ENCODE measurements at regions not wholly inside any gene's neighbourhood (a gene's known extent, or its start where the extent isn't known, plus 50 kb on each side); places are given as distances from the start of the nearest gene placed in this dataset.

GRCh38 chr13:47114030-47114429 is 217.2 kb upstream of the HTR2A start:
- Histone ChIP-seq H3K27me3 (peaks cover 0 to 4% (median 0%) of the 10 kb centered on the region in 7 donors), H3K36me3 (no peaks in the 10 kb centered on the region), H3K27ac (no peak overlapping the region), H3K9me3 (no peaks in the 10 kb centered on the region), H3K4me1 (no peaks in the 10 kb centered on the region), H3K4me3 (no peak overlapping the region)
- intact Hi-C loops (cut with DNase I) = loop anchor here in 1 of 10 donors (5.0 kb wide), 1 partner anchor 37 kb away; no protein-coding TSS in a partner anchor
- no peak for TF ChIP-seq CTCF (IDR thresholded peaks at IDR 0.05)
- DNase-seq (no peak), ATAC-seq (no peak)
- WGBS, 2 donors = 86 to 88% methylated on average over 1 of the region's 1 CpG

- no peak for DNase-seq
- 56% methylated on average over 1 of the region's 1 CpG for WGBS, 2 donors
- no peak for ATAC-seq
Observed at GRCh38 chr13:47112903-47113299, 216.0 kb upstream of the HTR2A start.

GRCh38 chr13:47112205-47112902 is 215.5 kb upstream of the HTR2A start:
- peaks cover 0 to 2% (median 0%) of the 10 kb centered on the region in 7 donors for H3K27me3 ChIP-seq
- H3K4me3 ChIP-seq = no peak overlapping the region
- no peak for DNase-seq
- 81 to 83% methylated on average over 4 of the region's 4 CpGs for WGBS, 2 donors
- no peaks in the 10 kb centered on the region for H3K9me3 ChIP-seq
- intact Hi-C loops (cut with DNase I) = loop anchor here in 1 of 10 donors (5.0 kb wide), 1 partner anchor 35 kb away; no protein-coding TSS in a partner anchor
- TF ChIP-seq CTCF (IDR thresholded peaks at IDR 0.05) = no peak
- no peak for ATAC-seq
- no peaks in the 10 kb centered on the region for H3K4me1 ChIP-seq
- no peak overlapping the region for H3K27ac ChIP-seq
- no peaks in the 10 kb centered on the region for H3K36me3 ChIP-seq

More at GRCh38 chr13:47112903-47113299, 216.0 kb upstream of the HTR2A start:
- Histone ChIP-seq H3K4me1 (no peaks in the 10 kb centered on the region), H3K36me3 (no peaks in the 10 kb centered on the region), H3K9me3 (no peaks in the 10 kb centered on the region), H3K27ac (no peak overlapping the region), H3K4me3 (no peak overlapping the region), H3K27me3 (peaks cover 0 to 3% (median 0%) of the 10 kb centered on the region in 7 donors)
- intact Hi-C loops (cut with DNase I) = loop anchor here in 1 of 10 donors (5.0 kb wide), 1 partner anchor 36 kb away; no protein-coding TSS in a partner anchor
- no peak for TF ChIP-seq CTCF (IDR thresholded peaks at IDR 0.05)

GRCh38 chr13:47111499-47111898 is 214.6 kb upstream of the HTR2A start:
- H3K27me3 ChIP-seq = no peaks in the 10 kb centered on the region

More at GRCh38 chr13:47111499-47111898, 214.6 kb upstream of the HTR2A start:
- TF ChIP-seq CTCF (IDR thresholded peaks at IDR 0.05) = no peak
- Histone ChIP-seq H3K4me1 (no peaks in the 10 kb centered on the region), H3K27ac (no peak overlapping the region), H3K36me3 (no peaks in the 10 kb centered on the region), H3K9me3 (no peaks in the 10 kb centered on the region), H3K4me3 (no peak overlapping the region)
- DNase-seq (no peak), ATAC-seq (no peak)
- intact Hi-C loops (cut with DNase I) = loop anchor here in 1 of 10 donors (5.0 kb wide), 1 partner anchor 34 kb away; no protein-coding TSS in a partner anchor
- 55 to 64% methylated on average over 3 of the region's 3 CpGs for WGBS, 2 donors
